ENCODE measurements at regions not wholly inside any gene's neighbourhood (a gene's known extent, or its start where the extent isn't known, plus 50 kb on each side); places are given as distances from the start of the nearest gene placed in this dataset.
"Not testable (repeated sequence)": the region's sequence is repeated elsewhere in the genome, so short reads cannot be mapped to it uniquely, and the experiment has no call there.

GRCh38 chr7:21317966-21318915 lies 109.6 kb upstream of the SP4 start:
- DNase-seq (ENCODE audit: low spot score) = no peak

DNA sequence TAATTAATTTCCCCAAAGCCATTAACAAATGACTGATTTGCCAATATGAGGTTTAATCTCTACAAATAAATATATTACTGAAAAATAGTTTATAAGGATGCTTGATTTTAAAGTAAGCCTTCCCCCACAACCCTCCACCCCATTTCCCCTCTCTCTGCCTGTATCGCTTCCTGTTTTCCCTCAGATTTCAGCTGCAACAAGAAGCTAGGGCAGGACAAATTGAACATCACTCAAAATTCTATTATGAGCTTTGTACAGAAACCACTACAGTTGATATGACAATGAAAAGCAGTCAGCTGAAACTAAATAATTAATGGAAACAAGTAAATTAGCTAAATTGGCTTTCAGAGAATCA lies 109.0 kb upstream of the SP4 start:
- no peak for DNase-seq (ENCODE audit: low spot score)

- peak; percentile 18 for DNase-seq (ENCODE audit: low spot score)
Observed at GRCh38 chr7:21326241-21326640, 101.6 kb upstream of the SP4 start.

- peak; percentile 47 for DNase-seq (ENCODE audit: low spot score)
Observed at GRCh38 chr7:21326921-21327320, 101.0 kb upstream of the SP4 start.

DNA sequence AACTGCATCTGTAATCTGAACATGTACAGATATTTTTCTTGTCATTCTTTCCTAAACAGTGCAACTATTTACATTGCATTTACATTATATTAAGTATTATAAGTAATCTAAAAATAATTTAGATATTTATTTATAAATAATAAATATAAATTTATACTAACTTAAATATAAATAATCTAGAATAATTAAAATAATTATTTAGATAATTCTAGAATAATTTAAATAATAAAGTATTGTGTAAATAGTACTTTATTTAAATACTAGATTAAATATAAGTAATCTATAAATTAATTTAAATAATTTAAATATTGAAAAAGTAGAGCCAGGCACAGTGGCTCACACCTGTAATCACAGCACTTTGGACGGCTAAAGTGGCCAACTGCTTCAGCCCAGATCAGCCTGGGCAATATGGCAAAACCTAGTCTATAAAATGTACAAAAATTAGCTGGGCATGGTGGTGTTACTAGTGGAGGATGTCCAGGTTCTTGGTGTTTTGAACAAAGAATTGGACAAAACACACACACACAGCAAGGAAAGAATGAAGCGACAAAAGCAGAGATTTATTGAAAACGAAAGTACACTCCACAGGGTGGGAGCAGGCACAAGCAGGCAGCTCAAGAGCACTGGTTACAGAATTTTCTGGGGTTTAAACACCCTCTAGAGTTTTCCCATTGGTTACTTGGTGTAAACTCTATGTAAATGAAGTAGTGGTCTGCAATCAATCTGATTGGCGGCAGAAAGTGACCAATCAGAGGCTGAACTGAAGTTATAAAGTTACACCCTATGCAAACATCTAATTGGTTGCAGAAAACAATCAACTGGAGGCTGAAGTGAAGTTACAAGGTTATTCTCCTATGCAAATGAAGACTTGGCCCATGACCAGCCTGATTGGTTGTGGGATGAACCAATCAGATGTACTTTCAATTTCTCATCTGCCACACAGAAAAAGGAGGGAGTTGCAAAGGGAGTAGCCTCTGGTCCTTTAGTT lies 100.2 kb upstream of the SP4 start:
- no peak for DNase-seq (ENCODE audit: low spot score)

GRCh38 chr7:21330462-21331178 lies 97.3 kb upstream of the SP4 start:
- DNase-seq (ENCODE audit: low spot score) = no peak

DNA sequence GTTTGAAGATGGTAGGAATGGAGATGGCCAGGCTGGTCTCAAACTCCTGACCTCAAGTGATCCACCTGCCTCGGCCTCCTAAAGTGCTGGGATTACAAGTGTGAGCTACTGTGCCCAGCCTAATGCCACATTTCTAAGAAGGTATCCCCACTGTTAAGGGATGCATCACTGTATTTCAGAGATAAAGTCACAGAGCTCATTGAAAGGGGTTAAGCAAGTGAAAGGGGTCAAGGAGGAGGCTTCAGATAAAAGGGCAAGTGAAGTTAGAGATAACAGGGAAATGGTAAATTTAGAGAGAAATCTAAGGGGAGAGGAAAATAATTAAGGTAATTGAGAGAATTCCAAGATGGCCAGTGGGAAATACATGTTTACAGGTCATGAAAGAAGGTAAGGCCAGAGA lies 93.0 kb upstream of the SP4 start:
- no peak for DNase-seq (ENCODE audit: low spot score)

- no peak for DNase-seq (ENCODE audit: low spot score)
Observed at GRCh38 chr7:21336743-21337142, 91.1 kb upstream of the SP4 start.

GRCh38 chr7:21338728-21339164 lies 89.1 kb upstream of the SP4 start:
- no peak for DNase-seq (ENCODE audit: low spot score)

DNA sequence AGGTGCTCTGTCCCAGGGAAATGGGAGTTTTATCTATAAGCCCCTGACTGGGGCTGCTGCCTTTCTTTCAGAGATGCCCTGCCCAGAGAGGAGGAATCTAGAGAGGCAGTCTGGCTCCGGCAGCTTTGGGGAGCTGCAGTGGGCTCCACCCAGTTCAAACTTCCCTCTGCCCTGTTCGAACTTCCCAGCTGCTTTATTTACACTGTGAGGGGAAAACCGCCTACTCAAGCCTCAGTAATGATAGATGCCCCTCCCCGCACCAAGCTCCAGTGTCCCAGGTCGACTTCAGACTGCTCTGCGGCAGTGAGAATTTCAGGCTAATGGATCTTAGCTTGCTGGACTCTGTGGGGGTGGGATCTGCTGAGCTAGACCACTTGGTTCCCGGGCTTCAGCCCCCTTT lies 83.0 kb upstream of the SP4 start:
- not testable (repeated sequence) for DNase-seq (ENCODE audit: low spot score)

DNA sequence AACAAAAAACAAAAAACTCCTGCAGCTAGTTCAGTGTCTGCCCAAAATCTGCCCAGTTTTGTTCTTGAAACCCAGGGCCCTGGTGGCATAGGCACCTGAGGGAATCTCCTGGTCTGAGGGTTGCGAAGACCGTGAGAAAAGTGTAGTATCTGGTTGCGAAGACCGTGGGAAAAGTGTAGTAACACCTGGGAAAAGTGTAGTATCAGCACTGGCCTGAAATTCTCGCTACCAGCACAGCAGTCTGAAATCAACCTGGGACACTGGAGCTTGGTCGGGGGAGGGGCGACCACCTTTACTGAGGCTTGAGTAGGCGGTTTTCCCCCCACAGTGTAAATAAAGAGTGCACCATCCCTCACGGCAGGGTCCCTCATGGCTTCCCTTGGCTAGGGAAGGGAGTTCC lies 82.5 kb upstream of the SP4 start:
- no peak for DNase-seq (ENCODE audit: low spot score)

- DNase-seq (ENCODE audit: low spot score) = no peak
Observed at GRCh38 chr7:21346297-21346696, 81.6 kb upstream of the SP4 start.

- no peak for DNase-seq (ENCODE audit: low spot score)
Observed at GRCh38 chr7:21352540-21353387, 75.1 kb upstream of the SP4 start.

DNA sequence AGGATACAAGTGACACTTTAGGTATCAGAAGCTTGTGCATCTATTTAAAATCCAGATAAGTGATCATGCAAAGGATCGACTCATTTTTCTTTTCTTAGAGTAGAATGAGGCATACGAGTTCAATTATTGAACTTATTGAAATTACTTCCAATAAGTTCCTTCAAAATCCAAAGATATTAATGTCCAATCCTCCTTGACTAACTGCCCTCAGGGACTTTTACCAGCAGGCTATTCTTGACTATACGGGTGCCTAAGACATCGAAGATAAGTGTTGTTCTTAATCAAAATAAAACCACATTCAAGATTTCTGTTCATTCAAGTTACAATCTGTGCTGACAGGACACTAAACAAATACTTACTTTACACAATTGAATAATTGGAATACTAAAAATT lies 74.5 kb upstream of the SP4 start:
- DNase-seq (ENCODE audit: low spot score) = no peak

GRCh38 chr7:21354284-21354683 lies 73.6 kb upstream of the SP4 start:
- no peak for DNase-seq (ENCODE audit: low spot score)

DNA sequence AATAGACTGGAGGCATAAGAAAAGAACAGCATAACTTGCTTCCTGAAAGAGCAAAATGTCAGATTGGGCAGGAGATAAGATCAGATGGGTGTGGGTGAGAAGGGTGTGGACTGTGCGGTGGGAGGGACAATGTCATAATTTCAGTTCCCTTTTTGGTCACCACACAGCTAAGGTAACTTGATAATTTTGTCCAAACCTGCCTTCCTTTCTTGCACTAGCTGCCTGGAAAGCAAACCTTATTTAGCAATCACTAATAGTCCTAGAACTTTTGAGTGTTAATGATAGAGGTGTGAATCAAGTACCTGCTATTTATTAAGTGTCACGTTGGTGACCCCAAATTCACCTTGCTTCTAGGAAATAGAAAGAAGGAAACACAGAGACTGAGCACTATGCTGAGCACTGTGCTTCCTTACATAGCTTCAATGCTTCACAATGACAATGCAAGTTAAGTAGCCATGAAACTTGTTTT lies 72.4 kb upstream of the SP4 start:
- no peak for DNase-seq (ENCODE audit: low spot score)

- no peak for DNase-seq (ENCODE audit: low spot score)
Observed at GRCh38 chr7:21356616-21357015, 71.3 kb upstream of the SP4 start.

- DNase-seq (ENCODE audit: low spot score) = no peak
Observed at GRCh38 chr7:21357151-21358097, 70.5 kb upstream of the SP4 start.

DNA sequence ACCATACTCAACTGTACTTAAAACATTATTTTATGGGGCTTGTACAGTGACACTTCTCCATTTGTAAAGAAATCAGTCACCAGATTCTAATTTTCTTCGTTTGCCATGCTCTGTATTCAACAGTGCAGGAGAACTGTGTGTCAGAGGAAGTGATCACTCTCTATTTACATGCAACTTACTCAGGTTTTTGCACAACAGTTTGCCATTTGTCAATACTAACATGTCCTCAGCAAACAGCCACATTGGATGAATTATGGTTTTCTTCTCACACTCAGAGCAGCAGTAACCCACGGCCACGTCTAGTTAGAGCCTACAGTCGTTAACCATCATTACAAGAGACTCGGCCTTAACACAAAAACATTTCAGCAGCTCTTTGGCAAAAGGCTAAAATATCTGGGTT lies 69.2 kb upstream of the SP4 start:
- no peak for DNase-seq (ENCODE audit: low spot score)

DNA sequence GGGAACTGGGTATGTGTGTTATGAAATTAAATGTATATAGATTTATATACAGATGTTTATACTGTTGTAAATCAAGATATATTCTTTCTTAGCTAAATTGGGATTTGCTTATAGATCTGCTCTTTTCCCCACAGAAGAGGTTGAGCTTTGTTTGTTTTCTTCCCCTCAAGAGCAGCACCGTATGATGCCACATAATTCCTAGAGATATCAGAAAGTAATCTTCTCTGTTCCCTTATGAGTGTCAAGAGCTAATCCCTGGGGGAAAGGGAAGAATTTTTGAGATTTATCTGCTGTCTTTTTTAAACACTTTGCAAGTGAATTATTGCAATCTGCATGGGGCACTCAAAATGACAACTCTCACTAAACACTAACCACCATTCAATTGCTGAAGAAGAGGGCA lies 68.7 kb upstream of the SP4 start:
- no peak for DNase-seq (ENCODE audit: low spot score)

All from kidney tubule cell (primary cell).